CD4-positive, alpha-beta T cell (primary cell): ENCODE measurements at regions not wholly inside any gene's neighbourhood (a gene's known extent, or its start where the extent isn't known, plus 50 kb on each side); places are given as distances from the start of the nearest gene placed in this dataset.
"Not testable (repeated sequence)": the region's sequence is repeated elsewhere in the genome, so short reads cannot be mapped to it uniquely, and the experiment has no call there.

Experiments used
- ATAC-seq: fragments of 200-7000 bp; cut with Tn5 transposase; one replicate; pipeline ENCODE4 v1.10.0; 2022; ENCODE audit warnings: mild to moderate bottlenecking; ENCODE audit not compliant: poor library complexity
- CTCF ChIA-PET: fragments of 350-600 bp; sonication (Branson Sonifier 250); formaldehyde crosslinking; loops from one replicate; lab custom pipeline; 2021; ENCODE audit warnings: antibody characterized with exemption, inconsistent platforms; lab: Charles Lee
- POLR2A ChIA-PET: fragments of 350-600 bp; sonication (Branson Sonifier 250); formaldehyde crosslinking; loops from one replicate; lab custom pipeline; 2021; ENCODE audit warnings: antibody characterized with exemption, inconsistent platforms; lab: Charles Lee
- DNase-seq, 14 experiments: peaks; one replicate each; pipeline ENCODE4 v3.0.0-alpha.2; 2013 to 2020; ENCODE audit warnings: mixed read lengths in 2 of 14
- H3K27ac ChIP-seq, 2 donors: one replicate each; pipeline versions ENCODE4 v1.5.1 to v1.7.0; 2013; ENCODE audit warnings: low read length in 2 of 2, low read depth in 1 of 2, mild to moderate bottlenecking in 1 of 2
- H3K27me3 ChIP-seq, 2 experiments: 1 replicate in 1 of 2; 2 replicates in 1 of 2; pipeline versions ENCODE4 v1.6.1 to v1.7.0; 2013; ENCODE audit warnings: low read length in 2 of 2, control low read depth in 1 of 2, mild to moderate bottlenecking in 1 of 2, moderate library complexity in 1 of 2; ENCODE audit not compliant: insufficient read depth in 2 of 2, control insufficient read depth in 1 of 2
- H3K36me3 ChIP-seq: one replicate; pipeline ENCODE4 v1.6.1; 2013; ENCODE audit warnings: low read length, control low read depth; ENCODE audit not compliant: insufficient read depth
- H3K4me1 ChIP-seq: one replicate; pipeline ENCODE4 v1.6.1; 2013; ENCODE audit warnings: low read length, control low read depth; ENCODE audit not compliant: insufficient read depth
- H3K4me3 ChIP-seq: one replicate; pipeline ENCODE4 v1.5.1; 2013; ENCODE audit warnings: mild to moderate bottlenecking, low read length, moderate library complexity
- H3K9me3 ChIP-seq, 2 experiments: 1 replicate in 1 of 2; 2 replicates in 1 of 2; pipeline versions ENCODE4 v1.6.1 to v1.7.0; 2013; ENCODE audit warnings: low read length in 2 of 2, mild to moderate bottlenecking in 2 of 2, control low read depth in 1 of 2, moderate library complexity in 1 of 2; ENCODE audit not compliant: control insufficient read depth in 1 of 2, insufficient read depth in 1 of 2
- H3K27ac Mint-ChIP-seq: one replicate; pipeline ENCODE4 v1.8.0; 2020; ENCODE audit warnings: mixed read lengths
- H3K27me3 Mint-ChIP-seq: one replicate; pipeline ENCODE4 v1.8.0; 2021; ENCODE audit warnings: mixed read lengths
- H3K36me3 Mint-ChIP-seq: one replicate; pipeline ENCODE4 v1.8.0; 2021; ENCODE audit warnings: low read depth, mixed read lengths
- H3K4me1 Mint-ChIP-seq: one replicate; pipeline ENCODE4 v1.8.0; 2021; ENCODE audit warnings: low read depth, mixed read lengths
- H3K4me3 Mint-ChIP-seq: one replicate; pipeline ENCODE4 v1.8.0; 2020; ENCODE audit warnings: mild to moderate bottlenecking, mixed read lengths
- H3K9me3 Mint-ChIP-seq: one replicate; pipeline ENCODE4 v1.8.0; 2020; ENCODE audit warnings: mixed read lengths
- intact Hi-C, 2 experiments: fragments of 100-400 bp; cut with DNase I in 1 of 2; cut with micrococcal nuclease in 1 of 2; formaldehyde crosslinking; loops; one replicate each; pipeline versions ENCODE4 v1.15.1 to v1.9.0; 2023 to 2025; cut with DNase I, micrococcal nuclease
- TF ChIP-seq, protein P1 (sequence below): fragments of 200-600 bp; IDR thresholded peaks from one replicate; pipeline ENCODE4 v1.8.0; 2022; ENCODE audit warnings: antibody characterized with exemption, mild to moderate bottlenecking

DNA sequence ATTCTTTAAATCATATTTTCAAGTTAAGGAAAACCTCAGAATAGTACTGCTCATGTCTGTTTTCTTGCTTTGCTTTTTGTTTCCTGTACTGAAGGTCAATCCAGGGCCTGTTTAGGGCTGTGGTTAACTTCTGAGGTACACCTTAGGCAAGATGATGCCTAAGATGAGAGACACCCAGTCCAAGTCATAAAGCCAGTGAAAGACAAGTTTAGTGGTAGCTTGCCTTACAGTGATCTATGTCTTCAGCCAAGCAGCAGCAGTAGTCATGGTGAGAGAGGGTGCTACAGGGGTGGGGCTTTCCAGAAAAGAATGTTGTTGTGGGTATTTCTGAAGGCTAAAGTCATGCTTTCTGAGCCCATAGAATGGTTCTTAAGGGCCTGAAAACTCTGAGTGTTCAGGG lies 173.7 kb downstream of the VSIG4 start:
- H3K4me1 Mint-ChIP-seq, result peaks cover 47% of the 10 kb centered on the region
- Histone ChIP-seq H3K36me3 (no peaks in the 10 kb centered on the region), H3K4me1 (peaks cover 20% of the 10 kb centered on the region), H3K27ac (peak overlapping the region in 1 of 2 donors; percentile 30), H3K9me3 (no peaks in the 10 kb centered on the region), H3K4me3 (no peak overlapping the region), H3K27me3 (no peaks in the 10 kb centered on the region)
- DNase-seq (peak in 5 of 14 experiments; percentile 8 to 63 (median 50)), ATAC-seq (peak; percentile 85)
- no peaks in the 10 kb centered on the region for H3K36me3 Mint-ChIP-seq
- no peaks in the 10 kb centered on the region for H3K27me3 Mint-ChIP-seq
- ChIA-PET CTCF (no interaction called here), POLR2A (no interaction called here)
- peak overlapping the region; percentile 47 for H3K27ac Mint-ChIP-seq
- intact Hi-C loops, result loop anchor here in 1 of 2 experiments (10.0 kb wide), 1 partner anchor 141 kb away; no protein-coding TSS in a partner anchor
- H3K4me3 Mint-ChIP-seq, result no peak overlapping the region
- TF ChIP-seq, protein P1, sequence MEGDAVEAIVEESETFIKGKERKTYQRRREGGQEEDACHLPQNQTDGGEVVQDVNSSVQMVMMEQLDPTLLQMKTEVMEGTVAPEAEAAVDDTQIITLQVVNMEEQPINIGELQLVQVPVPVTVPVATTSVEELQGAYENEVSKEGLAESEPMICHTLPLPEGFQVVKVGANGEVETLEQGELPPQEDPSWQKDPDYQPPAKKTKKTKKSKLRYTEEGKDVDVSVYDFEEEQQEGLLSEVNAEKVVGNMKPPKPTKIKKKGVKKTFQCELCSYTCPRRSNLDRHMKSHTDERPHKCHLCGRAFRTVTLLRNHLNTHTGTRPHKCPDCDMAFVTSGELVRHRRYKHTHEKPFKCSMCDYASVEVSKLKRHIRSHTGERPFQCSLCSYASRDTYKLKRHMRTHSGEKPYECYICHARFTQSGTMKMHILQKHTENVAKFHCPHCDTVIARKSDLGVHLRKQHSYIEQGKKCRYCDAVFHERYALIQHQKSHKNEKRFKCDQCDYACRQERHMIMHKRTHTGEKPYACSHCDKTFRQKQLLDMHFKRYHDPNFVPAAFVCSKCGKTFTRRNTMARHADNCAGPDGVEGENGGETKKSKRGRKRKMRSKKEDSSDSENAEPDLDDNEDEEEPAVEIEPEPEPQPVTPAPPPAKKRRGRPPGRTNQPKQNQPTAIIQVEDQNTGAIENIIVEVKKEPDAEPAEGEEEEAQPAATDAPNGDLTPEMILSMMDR, result no peak
- H3K9me3 Mint-ChIP-seq, result no peaks in the 10 kb centered on the region

DNA sequence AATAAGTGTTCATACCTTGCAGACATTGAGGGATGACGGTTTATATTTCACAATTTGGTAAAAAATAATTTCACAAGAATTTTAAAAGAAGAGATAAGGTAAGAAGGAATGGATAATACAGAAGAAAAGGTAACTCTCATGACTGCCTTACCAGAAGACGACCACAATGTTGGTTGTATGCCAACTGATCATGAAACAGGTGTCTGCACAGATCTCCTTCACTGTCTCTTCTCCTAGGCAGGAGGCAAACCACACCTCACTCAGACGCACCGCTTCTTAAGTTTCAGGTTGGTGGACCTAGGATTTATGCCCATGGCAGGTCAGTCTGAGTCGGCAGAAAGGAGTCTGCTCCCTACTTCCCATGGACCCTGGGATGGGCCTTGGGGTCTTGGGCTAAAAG lies 177.2 kb downstream of the VSIG4 start:
- peaks cover 20% of the 10 kb centered on the region for H3K4me1 ChIP-seq
- intact Hi-C loops, result loop anchor here in 1 of 2 experiments (10.0 kb wide), 1 partner anchor 138 kb away; no protein-coding TSS in a partner anchor
- DNase-seq (peak in 6 of 14 experiments; percentile 1 to 52 (median 22)), ATAC-seq (peak; percentile 54)
- H3K4me3 ChIP-seq, result no peak overlapping the region
- H3K9me3 Mint-ChIP-seq, result no peaks in the 10 kb centered on the region
- no peak overlapping the region for H3K27ac Mint-ChIP-seq
- H3K4me3 Mint-ChIP-seq, result no peak overlapping the region
- ChIA-PET POLR2A (no interaction called here), CTCF (no interaction called here)
- H3K4me1 Mint-ChIP-seq, result peaks cover 63% of the 10 kb centered on the region
- no peaks in the 10 kb centered on the region for H3K36me3 ChIP-seq
- no peaks in the 10 kb centered on the region for H3K27me3 Mint-ChIP-seq
- H3K9me3 ChIP-seq, result no peaks in the 10 kb centered on the region
- H3K36me3 Mint-ChIP-seq, result no peaks in the 10 kb centered on the region
- H3K27ac ChIP-seq, result no peak overlapping the region
- H3K27me3 ChIP-seq, result no peaks in the 10 kb centered on the region
- TF ChIP-seq, protein P1, result no peak

DNA sequence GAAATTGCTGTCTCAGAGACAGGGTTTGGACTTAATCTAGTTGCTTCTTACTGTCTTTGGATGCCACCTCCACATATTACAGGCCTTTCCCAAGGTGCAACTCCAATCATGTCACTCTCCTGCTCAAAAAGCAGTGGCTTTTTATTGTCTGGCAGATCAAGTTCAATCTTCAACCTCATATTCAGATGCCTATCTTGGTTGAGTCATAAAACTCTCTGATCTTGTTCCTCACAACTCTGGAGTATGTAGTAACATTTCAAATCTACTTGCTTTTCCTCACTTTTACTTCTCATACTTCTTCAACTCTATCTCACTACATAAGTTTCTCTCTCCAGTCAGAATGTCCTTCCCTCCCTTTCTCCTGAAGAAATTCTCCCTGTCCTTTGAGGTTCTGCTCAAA lies 180.6 kb downstream of the VSIG4 start:
- Mint-ChIP-seq H3K4me3 (no peak overlapping the region), H3K4me1 (peaks cover 42% of the 10 kb centered on the region), H3K27me3 (no peaks in the 10 kb centered on the region)

DNA sequence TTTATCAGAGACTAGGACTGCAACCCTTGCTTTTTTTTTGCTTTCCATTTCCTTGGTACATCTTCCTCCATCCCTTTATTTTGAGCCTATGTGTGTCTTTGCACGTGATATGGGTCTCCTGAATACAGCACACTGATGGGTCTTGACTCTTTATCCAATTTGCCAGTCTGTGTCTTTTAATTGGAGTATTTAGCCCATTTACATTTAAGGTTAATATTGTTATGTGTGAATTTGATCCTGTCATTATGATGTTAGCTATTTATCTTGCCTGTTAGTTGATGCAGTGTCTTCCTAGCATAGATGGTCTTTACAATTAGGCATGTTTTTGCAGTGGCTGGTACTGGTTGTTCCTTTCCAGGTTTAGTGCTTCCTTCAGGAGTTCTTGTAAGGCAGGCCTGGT lies 185.4 kb downstream of the VSIG4 start:
- ATAC-seq, H3K27ac Mint-ChIP-seq, H3K4me1 ChIP-seq, POLR2A ChIA-PET, H3K4me1 Mint-ChIP-seq, H3K36me3 ChIP-seq, H3K9me3 Mint-ChIP-seq, H3K36me3 Mint-ChIP-seq, H3K27me3 Mint-ChIP-seq, H3K4me3 ChIP-seq, H3K27me3 ChIP-seq, H3K4me3 Mint-ChIP-seq, H3K27ac ChIP-seq, DNase-seq, H3K9me3 ChIP-seq, intact Hi-C loops, CTCF ChIA-PET: not testable (repeated sequence)

More for the DNA sequence above, 180.6 kb downstream of the VSIG4 start:
- H3K4me3 ChIP-seq, result no peak overlapping the region
- Mint-ChIP-seq H3K36me3 (no peaks in the 10 kb centered on the region), H3K9me3 (no peaks in the 10 kb centered on the region), H3K27ac (no peak overlapping the region)
- DNase-seq (no peak), ATAC-seq (peak; percentile 43)
- intact Hi-C loops, result no loop called here
- TF ChIP-seq, protein P1, result no peak
- no peaks in the 10 kb centered on the region for H3K27me3 ChIP-seq
- peaks cover 0 to 3% of the 10 kb centered on the region in 2 experiments for H3K9me3 ChIP-seq
- peaks cover 11% of the 10 kb centered on the region for H3K4me1 ChIP-seq
- no peaks in the 10 kb centered on the region for H3K36me3 ChIP-seq
- POLR2A ChIA-PET, result no interaction called here
- CTCF ChIA-PET, result no interaction called here
- no peak overlapping the region for H3K27ac ChIP-seq

DNA sequence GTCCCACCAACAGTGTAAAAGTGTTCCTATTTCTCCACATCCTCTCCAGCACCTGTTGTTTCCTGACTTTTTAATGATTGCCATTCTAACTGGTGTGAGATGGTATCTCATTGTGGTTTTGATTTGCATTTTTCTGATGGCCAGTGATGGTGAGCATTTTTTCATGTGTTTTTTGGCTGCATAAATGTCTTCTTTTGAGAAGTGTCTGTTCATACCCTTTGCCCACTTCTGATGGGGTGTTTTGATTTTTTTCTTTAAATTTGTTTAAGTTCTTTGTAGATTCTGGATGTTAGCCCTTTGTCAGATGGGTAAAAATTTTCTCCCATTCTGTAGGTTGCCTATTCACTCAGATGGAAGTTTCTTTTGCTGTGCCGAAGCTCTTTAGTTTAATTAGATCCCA lies 183.9 kb downstream of the MSN start:
- H3K36me3 ChIP-seq, H3K9me3 ChIP-seq, H3K27ac Mint-ChIP-seq, DNase-seq, H3K4me1 ChIP-seq, H3K27ac ChIP-seq, CTCF ChIA-PET, POLR2A ChIA-PET, H3K4me1 Mint-ChIP-seq, H3K27me3 ChIP-seq, H3K27me3 Mint-ChIP-seq, ATAC-seq, H3K4me3 ChIP-seq, intact Hi-C loops, H3K4me3 Mint-ChIP-seq, H3K9me3 Mint-ChIP-seq, H3K36me3 Mint-ChIP-seq: not testable (repeated sequence)
